ENCODE measurements at regions not wholly inside any gene's neighbourhood (a gene's known extent, or its start where the extent isn't known, plus 50 kb on each side); places are given as distances from the start of the nearest gene placed in this dataset.

GRCh38 chr17:49911719-49912118 lies 57.3 kb upstream of the DLX4 start:
- no peaks in the 10 kb centered on the region for H3K36me3 ChIP-seq (ENCODE audit: control insufficient read depth in 2 of 2, extremely low read depth in 1 of 2, insufficient read depth in 2 of 2, low read length in 2 of 2)
- no peaks in the 10 kb centered on the region for H3K79me2 ChIP-seq (ENCODE audit: control insufficient read depth, insufficient read depth, low read length)
- FAIRE-seq (no peak), DNase-seq (ENCODE audit: low read depth, low spot score) (no peak)
- TF ChIP-seq EZH2 (IDR thresholded peaks at IDR 0.05; ENCODE audit: low read length), result no peak
- TF ChIP-seq, protein P1, sequence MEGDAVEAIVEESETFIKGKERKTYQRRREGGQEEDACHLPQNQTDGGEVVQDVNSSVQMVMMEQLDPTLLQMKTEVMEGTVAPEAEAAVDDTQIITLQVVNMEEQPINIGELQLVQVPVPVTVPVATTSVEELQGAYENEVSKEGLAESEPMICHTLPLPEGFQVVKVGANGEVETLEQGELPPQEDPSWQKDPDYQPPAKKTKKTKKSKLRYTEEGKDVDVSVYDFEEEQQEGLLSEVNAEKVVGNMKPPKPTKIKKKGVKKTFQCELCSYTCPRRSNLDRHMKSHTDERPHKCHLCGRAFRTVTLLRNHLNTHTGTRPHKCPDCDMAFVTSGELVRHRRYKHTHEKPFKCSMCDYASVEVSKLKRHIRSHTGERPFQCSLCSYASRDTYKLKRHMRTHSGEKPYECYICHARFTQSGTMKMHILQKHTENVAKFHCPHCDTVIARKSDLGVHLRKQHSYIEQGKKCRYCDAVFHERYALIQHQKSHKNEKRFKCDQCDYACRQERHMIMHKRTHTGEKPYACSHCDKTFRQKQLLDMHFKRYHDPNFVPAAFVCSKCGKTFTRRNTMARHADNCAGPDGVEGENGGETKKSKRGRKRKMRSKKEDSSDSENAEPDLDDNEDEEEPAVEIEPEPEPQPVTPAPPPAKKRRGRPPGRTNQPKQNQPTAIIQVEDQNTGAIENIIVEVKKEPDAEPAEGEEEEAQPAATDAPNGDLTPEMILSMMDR (optimal IDR thresholded peaks at IDR 0.05 in 1 of 3, IDR thresholded peaks at IDR 0.05 in 1 of 3, conservative IDR thresholded peaks at IDR 0.05 in 1 of 3; ENCODE audit: extremely low read depth in 1 of 3, insufficient read depth in 2 of 3, low read length in 3 of 3), result no peak
- dilution Hi-C loops (cut with MboI; ENCODE audit: extremely low pct_ligation_motif_present, low sequenced_read_pairs), result no loop called here
- H3K4me1 ChIP-seq (ENCODE audit: control insufficient read depth, extremely low read depth, insufficient read depth, low read length), result peaks cover 7% of the 10 kb centered on the region
- peaks cover 3% of the 10 kb centered on the region for H4K20me1 ChIP-seq (ENCODE audit: control insufficient read depth, extremely low read depth, insufficient read depth, low read length)
- H2AFZ ChIP-seq (ENCODE audit: control insufficient read depth, low read length), result no peak overlapping the region
- no peaks in the 10 kb centered on the region for H3K9me1 ChIP-seq (ENCODE audit: control insufficient read depth, extremely low read depth, insufficient read depth, low read length)
- no peak overlapping the region for H3K9ac ChIP-seq (ENCODE audit: control insufficient read depth, extremely low read depth, insufficient read depth, low read length)
- no peak overlapping the region for H3K27ac ChIP-seq (ENCODE audit: control insufficient read depth, insufficient read depth, low read length)
- no peak overlapping the region for H3K4me2 ChIP-seq (ENCODE audit: control insufficient read depth, extremely low read depth, insufficient read depth, low read depth, low read length)
- H3K4me3 ChIP-seq (ENCODE audit: control insufficient read depth in 2 of 3, extremely low read depth in 1 of 3, insufficient read depth in 2 of 3, low read depth in 1 of 3, low read length in 3 of 3), result no peak overlapping the region
- no peaks in the 10 kb centered on the region for H3K9me3 ChIP-seq (ENCODE audit: control insufficient read depth, low read depth, low read length)
- H3K27me3 ChIP-seq (ENCODE audit: control insufficient read depth, extremely low read depth, insufficient read depth, low read length), result peaks cover 73% of the 10 kb centered on the region

- FAIRE-seq (no peak), DNase-seq (ENCODE audit: low read depth, low spot score) (no peak)
- no peak overlapping the region for H2AFZ ChIP-seq (ENCODE audit: control insufficient read depth, low read length)
- dilution Hi-C loops (cut with MboI; ENCODE audit: extremely low pct_ligation_motif_present, low sequenced_read_pairs), result no loop called here
- TF ChIP-seq, protein P1 (optimal IDR thresholded peaks at IDR 0.05 in 1 of 3, IDR thresholded peaks at IDR 0.05 in 1 of 3, conservative IDR thresholded peaks at IDR 0.05 in 1 of 3; ENCODE audit: extremely low read depth in 1 of 3, insufficient read depth in 2 of 3, low read length in 3 of 3), result no peak
- TF ChIP-seq EZH2 (IDR thresholded peaks at IDR 0.05; ENCODE audit: low read length), result no peak
- no peak overlapping the region for H3K27ac ChIP-seq (ENCODE audit: control insufficient read depth, insufficient read depth, low read length)
- H4K20me1 ChIP-seq (ENCODE audit: control insufficient read depth, extremely low read depth, insufficient read depth, low read length), result peaks cover 3% of the 10 kb centered on the region
- H3K27me3 ChIP-seq (ENCODE audit: control insufficient read depth, extremely low read depth, insufficient read depth, low read length), result peaks cover 68% of the 10 kb centered on the region
- no peak overlapping the region for H3K9ac ChIP-seq (ENCODE audit: control insufficient read depth, extremely low read depth, insufficient read depth, low read length)
- H3K4me1 ChIP-seq (ENCODE audit: control insufficient read depth, extremely low read depth, insufficient read depth, low read length), result peaks cover 7% of the 10 kb centered on the region
- H3K36me3 ChIP-seq (ENCODE audit: control insufficient read depth in 2 of 2, extremely low read depth in 1 of 2, insufficient read depth in 2 of 2, low read length in 2 of 2), result no peaks in the 10 kb centered on the region
- H3K4me3 ChIP-seq (ENCODE audit: control insufficient read depth in 2 of 3, extremely low read depth in 1 of 3, insufficient read depth in 2 of 3, low read depth in 1 of 3, low read length in 3 of 3), result no peak overlapping the region
- H3K9me1 ChIP-seq (ENCODE audit: control insufficient read depth, extremely low read depth, insufficient read depth, low read length), result no peaks in the 10 kb centered on the region
- H3K4me2 ChIP-seq (ENCODE audit: control insufficient read depth, extremely low read depth, insufficient read depth, low read depth, low read length), result no peak overlapping the region
- H3K9me3 ChIP-seq (ENCODE audit: control insufficient read depth, low read depth, low read length), result no peaks in the 10 kb centered on the region
- no peaks in the 10 kb centered on the region for H3K79me2 ChIP-seq (ENCODE audit: control insufficient read depth, insufficient read depth, low read length)
These were observed 55.5 kb upstream of the DLX4 start for GRCh38 chr17:49913226-49914095.

Data from keratinocyte (primary cell).